SJCRH30 (cell line): ENCODE measurements at regions not wholly inside any gene's neighbourhood (a gene's known extent, or its start where the extent isn't known, plus 50 kb on each side); places are given as distances from the start of the nearest gene placed in this dataset.
"Not testable (repeated sequence)": the region's sequence is repeated elsewhere in the genome, so short reads cannot be mapped to it uniquely, and the experiment has no call there.

Experiments
- DNase-seq, 2 experiments: peaks; one replicate each; pipeline ENCODE4 v3.0.0-alpha.2; 2015 to 2020
- H3K27ac ChIP-seq: fragments of 250-450 bp; sonication (Bioruptor Pico); 2 replicates; pipeline ENCODE4 v1.5.1; 2020; ENCODE audit warnings: mild to moderate bottlenecking, moderate library complexity
- H3K27me3 ChIP-seq: fragments of 250-450 bp; sonication (Bioruptor Pico); 2 replicates; pipeline ENCODE4 v1.5.1; 2020; ENCODE audit warnings: mild to moderate bottlenecking, moderate library complexity
- H3K36me3 ChIP-seq: fragments of 250-450 bp; sonication (Bioruptor Pico); 2 replicates; pipeline ENCODE4 v1.5.1; 2020; ENCODE audit warnings: mild to moderate bottlenecking, moderate library complexity
- H3K4me1 ChIP-seq: fragments of 250-450 bp; sonication (Bioruptor Pico); 2 replicates; pipeline ENCODE4 v1.5.1; 2020; ENCODE audit warnings: mild to moderate bottlenecking, moderate library complexity
- H3K4me3 ChIP-seq: fragments of 250-450 bp; sonication (Bioruptor Pico); 2 replicates; pipeline ENCODE4 v1.5.1; 2020; ENCODE audit warnings: mild to moderate bottlenecking, moderate library complexity
- H3K9me3 ChIP-seq: fragments of 250-450 bp; sonication (Bioruptor Pico); replicated peaks from 2 replicates; pipeline ENCODE4 v1.5.1; 2020; ENCODE audit warnings: mild to moderate bottlenecking, moderate library complexity

GRCh38 chr2:215889240-215889969 lies 123.9 kb downstream of the MREG start:
- H3K4me1 ChIP-seq, H3K4me3 ChIP-seq, DNase-seq, H3K27ac ChIP-seq, H3K36me3 ChIP-seq, H3K27me3 ChIP-seq, H3K9me3 ChIP-seq: not testable (repeated sequence)

GRCh38 chr2:215888680-215889079 lies 124.7 kb downstream of the MREG start:
- Histone ChIP-seq H3K9me3 (no peaks in the 10 kb centered on the region), H3K4me1 (no peaks in the 10 kb centered on the region), H3K36me3 (no peaks in the 10 kb centered on the region), H3K27me3 (no peaks in the 10 kb centered on the region), H3K27ac (no peak overlapping the region), H3K4me3 (no peak overlapping the region)
- DNase-seq: no peak

- Histone ChIP-seq H3K4me1 (no peaks in the 10 kb centered on the region), H3K9me3 (no peaks in the 10 kb centered on the region), H3K4me3 (no peak overlapping the region), H3K27me3 (no peaks in the 10 kb centered on the region), H3K36me3 (no peaks in the 10 kb centered on the region), H3K27ac (no peak overlapping the region)
- DNase-seq: no peak
Measured at GRCh38 chr2:215887303-215887702, 126.0 kb downstream of the MREG start.

- no peak overlapping the region for H3K27ac ChIP-seq
- no peak overlapping the region for H3K4me3 ChIP-seq
- no peak for DNase-seq
- H3K9me3 ChIP-seq: no peaks in the 10 kb centered on the region
- H3K36me3 ChIP-seq: no peaks in the 10 kb centered on the region
- H3K27me3 ChIP-seq: no peaks in the 10 kb centered on the region
- peaks cover 7% of the 10 kb centered on the region for H3K4me1 ChIP-seq
Measured at GRCh38 chr2:215886022-215886421, 127.3 kb downstream of the MREG start.

- no peaks in the 10 kb centered on the region for H3K36me3 ChIP-seq
- peaks cover 11% of the 10 kb centered on the region for H3K4me1 ChIP-seq
- no peaks in the 10 kb centered on the region for H3K9me3 ChIP-seq
- no peak overlapping the region for H3K4me3 ChIP-seq
- no peak overlapping the region for H3K27ac ChIP-seq
- DNase-seq: no peak
- no peaks in the 10 kb centered on the region for H3K27me3 ChIP-seq
Measured at GRCh38 chr2:215885536-215885935, 127.8 kb downstream of the MREG start.

GRCh38 chr2:215884451-215885087 lies 128.8 kb downstream of the MREG start:
- H3K27me3 ChIP-seq: no peaks in the 10 kb centered on the region
- H3K4me3 ChIP-seq: no peak overlapping the region
- DNase-seq: no peak
- H3K27ac ChIP-seq: no peak overlapping the region
- peaks cover 21% of the 10 kb centered on the region for H3K4me1 ChIP-seq
- no peaks in the 10 kb centered on the region for H3K36me3 ChIP-seq
- 0 out of 2 replicates have a peak, but pooled peaks cover 3% of the 10 kb centered on the region for H3K9me3 ChIP-seq

GRCh38 chr2:215883799-215884198 lies 129.6 kb downstream of the MREG start:
- H3K27ac ChIP-seq: no peak overlapping the region
- 0 out of 2 replicates have a peak, but pooled peaks cover 3% of the 10 kb centered on the region for H3K9me3 ChIP-seq
- no peaks in the 10 kb centered on the region for H3K36me3 ChIP-seq
- peaks cover 24% of the 10 kb centered on the region for H3K4me1 ChIP-seq
- H3K27me3 ChIP-seq: no peaks in the 10 kb centered on the region
- no peak overlapping the region for H3K4me3 ChIP-seq
- DNase-seq: no peak

- Histone ChIP-seq H3K27ac (no peak overlapping the region), H3K36me3 (no peaks in the 10 kb centered on the region), H3K27me3 (no peaks in the 10 kb centered on the region), H3K4me3 (no peak overlapping the region), H3K9me3 (0 out of 2 replicates have a peak, but pooled peaks cover 3% of the 10 kb centered on the region), H3K4me1 (peaks cover 24% of the 10 kb centered on the region)
- DNase-seq: no peak
Measured at GRCh38 chr2:215882689-215883088, 130.7 kb downstream of the MREG start.

- Histone ChIP-seq H3K27me3 (no peaks in the 10 kb centered on the region), H3K4me1 (peaks cover 24% of the 10 kb centered on the region), H3K4me3 (no peak overlapping the region), H3K36me3 (no peaks in the 10 kb centered on the region), H3K9me3 (0 out of 2 replicates have a peak, but pooled peaks cover 3% of the 10 kb centered on the region), H3K27ac (peak overlapping the region; percentile 45; the same call in 1 of the 2 replicates)
- no peak for DNase-seq
Measured at GRCh38 chr2:215881582-215881981, 131.8 kb downstream of the MREG start.

GRCh38 chr2:215880970-215881369 lies 132.4 kb downstream of the MREG start:
- H3K9me3 ChIP-seq: 0 out of 2 replicates have a peak, but pooled peaks cover 3% of the 10 kb centered on the region
- peaks cover 26% of the 10 kb centered on the region for H3K4me1 ChIP-seq
- no peaks in the 10 kb centered on the region for H3K27me3 ChIP-seq
- H3K27ac ChIP-seq: peak overlapping the region; percentile 45
- H3K36me3 ChIP-seq: no peaks in the 10 kb centered on the region
- DNase-seq: peak; percentile 54 to 68
- H3K4me3 ChIP-seq: no peak overlapping the region

- H3K9me3 ChIP-seq: 0 out of 2 replicates have a peak, but pooled peaks cover 3% of the 10 kb centered on the region
- DNase-seq: peak; percentile 65 to 80
- H3K4me3 ChIP-seq: peak overlapping the region; percentile 15; the same call in 1 of the 2 replicates
Measured at GRCh38 chr2:215879977-215880940, 133.1 kb downstream of the MREG start.

GRCh38 chr2:215879331-215879730 lies 134.0 kb downstream of the MREG start:
- Histone ChIP-seq H3K4me1 (peaks cover 26% of the 10 kb centered on the region), H3K27me3 (no peaks in the 10 kb centered on the region), H3K4me3 (no peak overlapping the region), H3K27ac (no peak overlapping the region), H3K36me3 (no peaks in the 10 kb centered on the region), H3K9me3 (0 out of 2 replicates have a peak, but pooled peaks cover 3% of the 10 kb centered on the region)
- DNase-seq: no peak

More at GRCh38 chr2:215879977-215880940, 133.1 kb downstream of the MREG start:
- H3K4me1 ChIP-seq: peaks cover 26% of the 10 kb centered on the region
- no peaks in the 10 kb centered on the region for H3K27me3 ChIP-seq
- H3K27ac ChIP-seq: peak overlapping the region; percentile 45
- H3K36me3 ChIP-seq: no peaks in the 10 kb centered on the region

- Histone ChIP-seq H3K9me3 (0 out of 2 replicates have a peak, but pooled peaks cover 3% of the 10 kb centered on the region), H3K36me3 (no peaks in the 10 kb centered on the region), H3K27me3 (no peaks in the 10 kb centered on the region), H3K4me1 (peaks cover 26% of the 10 kb centered on the region), H3K27ac (no peak overlapping the region), H3K4me3 (no peak overlapping the region)
- DNase-seq: no peak
Measured at GRCh38 chr2:215878476-215879063, 134.8 kb downstream of the MREG start.

- Histone ChIP-seq H3K27ac (no peak overlapping the region), H3K4me1 (peaks cover 26% of the 10 kb centered on the region), H3K9me3 (0 out of 2 replicates have a peak, but pooled peaks cover 3% of the 10 kb centered on the region), H3K4me3 (no peak overlapping the region), H3K36me3 (no peaks in the 10 kb centered on the region), H3K27me3 (no peaks in the 10 kb centered on the region)
- DNase-seq: no peak
Measured at GRCh38 chr2:215876937-215877238, 136.5 kb downstream of the MREG start.
